ENCODE measurements at regions not wholly inside any gene's neighbourhood (a gene's known extent, or its start where the extent isn't known, plus 50 kb on each side); places are given as distances from the start of the nearest gene placed in this dataset.
"Not testable (repeated sequence)": the region's sequence is repeated elsewhere in the genome, so short reads cannot be mapped to it uniquely, and the experiment has no call there.

DNA sequence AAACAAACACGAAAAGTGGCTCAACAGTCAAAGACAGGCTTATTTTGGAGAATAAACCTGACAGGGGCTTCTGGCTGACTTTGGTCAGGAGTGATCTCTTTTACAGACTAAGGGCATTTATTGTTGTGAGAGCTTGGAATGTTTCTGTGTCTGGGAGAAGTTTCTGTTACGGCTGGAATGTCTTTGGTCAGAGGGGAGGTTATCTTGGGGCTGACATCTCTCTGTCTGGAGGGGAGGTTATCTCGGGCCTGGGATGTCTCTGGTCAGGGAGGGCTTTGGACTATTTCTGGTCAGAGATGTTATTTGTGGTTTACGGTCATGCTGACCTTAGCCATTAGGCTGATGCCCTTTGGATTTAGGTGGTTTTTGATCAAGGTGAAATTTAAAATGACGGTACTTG, 345.5 kb upstream of the FSIP2 start:
- no peak for DNase-seq

DNA sequence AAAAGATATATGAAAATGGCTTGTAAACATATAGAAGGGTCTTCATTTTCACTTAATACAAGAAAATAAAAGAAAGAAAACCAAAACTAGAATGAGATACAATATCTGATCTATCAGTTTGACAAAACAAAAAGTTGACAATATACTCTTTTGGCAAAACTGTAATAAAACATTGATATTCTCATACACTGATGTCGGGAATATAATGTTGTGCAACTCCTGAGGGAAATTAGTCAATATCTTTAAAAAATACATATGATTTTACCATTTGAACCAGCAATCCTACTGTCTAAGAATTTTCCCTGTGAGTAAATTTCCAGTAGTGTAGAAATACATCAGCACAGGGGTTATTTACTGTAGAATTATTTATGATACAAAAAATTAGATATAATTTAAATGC, 336.1 kb upstream of the FSIP2 start:
- DNase-seq: no peak

DNA sequence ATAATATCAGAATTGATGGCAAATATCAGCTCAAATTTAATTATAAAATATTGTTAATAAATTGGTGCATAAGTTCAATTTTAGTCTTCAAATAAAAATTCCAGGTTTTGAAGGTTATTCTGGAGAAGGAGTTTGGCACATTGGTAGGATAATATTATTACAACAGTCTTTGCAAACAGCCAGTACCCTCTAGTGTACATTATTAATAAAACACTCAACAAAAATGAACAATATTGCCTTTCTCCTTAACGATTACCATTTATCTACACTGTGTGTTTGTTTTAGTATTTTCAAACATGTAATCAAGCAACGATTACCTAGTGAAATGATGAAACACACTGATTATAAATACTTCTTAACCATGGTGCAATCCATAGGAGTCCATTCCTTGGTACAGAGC, 334.0 kb upstream of the FSIP2 start:
- no peak for DNase-seq

DNA sequence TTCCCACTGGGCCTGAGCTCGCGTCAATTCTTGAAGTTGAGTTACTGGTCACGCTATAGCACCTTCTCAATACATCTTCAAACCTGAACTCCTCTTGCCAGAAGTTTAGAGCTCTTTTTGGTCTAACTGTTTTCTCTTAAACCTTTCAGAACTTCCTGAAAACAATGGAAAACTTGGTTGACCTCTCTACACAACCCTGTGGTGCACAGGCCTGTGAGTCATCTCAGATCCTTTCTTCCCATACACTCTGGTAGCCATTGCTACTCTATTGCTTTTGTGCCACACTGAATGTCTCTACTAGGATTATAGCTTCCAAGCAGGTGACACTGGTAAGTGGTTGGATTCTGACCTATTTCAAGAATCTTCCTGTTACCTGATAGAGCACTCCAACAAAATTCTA, 321.5 kb upstream of the FSIP2 start:
- DNase-seq: no peak

DNA sequence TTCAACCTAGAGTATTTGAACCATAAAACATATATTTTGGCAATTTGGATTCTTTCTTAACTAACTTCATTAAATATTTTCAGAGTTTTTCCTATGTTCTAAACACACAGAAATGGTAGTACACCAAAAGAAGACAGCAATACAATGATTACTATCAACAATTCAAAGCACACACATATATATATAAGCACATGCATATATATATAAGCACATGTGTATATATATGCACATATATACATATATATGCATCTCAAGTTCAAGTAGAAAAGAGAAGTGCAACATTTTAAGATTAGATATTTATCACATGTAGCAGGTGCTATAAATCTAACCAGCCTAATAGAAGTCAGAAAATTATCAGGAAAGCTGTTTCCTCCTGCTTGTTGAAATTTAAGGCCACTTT, 320.9 kb upstream of the FSIP2 start:
- no peak for DNase-seq

DNA sequence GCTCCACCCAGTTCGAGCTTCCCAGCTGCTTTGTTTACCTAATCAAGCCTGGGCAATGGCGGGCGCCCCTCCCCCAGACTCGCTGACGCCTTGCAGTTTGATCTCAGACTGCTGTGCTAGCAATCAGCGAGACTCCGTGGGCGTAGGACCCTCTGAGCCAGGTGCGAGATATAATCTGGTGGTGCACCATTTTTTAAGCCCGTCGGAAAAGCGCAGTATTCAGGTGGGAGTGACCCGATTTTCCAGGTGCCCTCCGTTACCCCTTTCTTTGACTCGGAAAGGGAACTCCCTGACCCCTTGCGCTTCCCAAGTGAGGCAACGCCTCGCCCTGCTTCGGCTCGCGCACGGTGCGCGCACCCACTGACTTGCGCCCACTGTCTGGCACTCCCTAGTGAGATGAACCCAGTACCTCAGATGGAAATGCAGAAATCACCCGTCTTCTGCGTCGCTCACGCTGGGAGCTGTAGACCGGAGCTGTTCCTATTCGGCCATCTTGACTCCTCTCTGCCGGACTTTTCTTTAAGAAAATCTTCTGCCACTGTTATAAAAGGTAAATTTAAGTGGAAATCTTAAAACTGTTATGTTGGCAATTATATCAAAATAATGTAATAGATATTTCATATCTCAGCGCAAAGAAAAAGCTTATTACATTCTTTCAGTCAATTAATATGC, 313.5 kb upstream of the FSIP2 start:
- not testable (repeated sequence) for DNase-seq

DNA sequence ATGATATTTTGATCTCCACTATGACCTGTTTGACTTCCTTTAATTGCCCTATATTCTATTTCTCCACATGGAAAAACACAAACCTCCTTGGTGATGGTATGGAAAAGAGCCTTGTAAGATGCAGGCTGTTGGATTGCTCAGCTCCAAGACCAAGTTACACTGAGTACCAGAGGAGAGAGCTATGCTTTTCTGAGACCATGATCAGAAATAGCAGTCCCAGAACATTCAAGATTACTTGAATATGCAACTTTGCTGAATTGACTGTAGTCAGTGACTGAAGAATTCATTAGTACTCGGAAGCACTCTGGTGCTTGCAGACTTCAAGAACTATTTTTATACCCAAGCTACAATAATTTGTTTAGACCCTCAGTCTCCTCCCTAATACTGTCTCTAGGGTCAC, 310.6 kb upstream of the FSIP2 start:
- DNase-seq: no peak

DNA sequence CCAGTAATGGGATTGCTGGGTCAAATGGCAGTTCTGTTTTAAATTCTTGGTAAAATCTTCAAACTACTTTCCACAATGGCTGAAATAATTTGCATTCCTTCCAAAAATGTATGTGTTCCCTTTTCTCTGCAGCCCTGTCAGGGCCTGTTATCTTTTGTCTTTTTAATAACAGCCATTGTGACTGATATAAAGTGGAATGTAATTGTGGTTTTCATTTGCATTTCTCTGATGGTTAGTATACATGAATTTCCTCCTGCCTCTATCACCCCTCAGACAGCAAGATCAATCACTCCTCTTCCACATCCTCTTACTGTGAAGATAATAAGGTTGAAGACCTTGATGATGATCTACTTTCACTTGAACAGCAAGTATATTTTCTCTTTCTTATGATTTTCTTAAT, 304.8 kb upstream of the FSIP2 start:
- no peak for DNase-seq

DNA sequence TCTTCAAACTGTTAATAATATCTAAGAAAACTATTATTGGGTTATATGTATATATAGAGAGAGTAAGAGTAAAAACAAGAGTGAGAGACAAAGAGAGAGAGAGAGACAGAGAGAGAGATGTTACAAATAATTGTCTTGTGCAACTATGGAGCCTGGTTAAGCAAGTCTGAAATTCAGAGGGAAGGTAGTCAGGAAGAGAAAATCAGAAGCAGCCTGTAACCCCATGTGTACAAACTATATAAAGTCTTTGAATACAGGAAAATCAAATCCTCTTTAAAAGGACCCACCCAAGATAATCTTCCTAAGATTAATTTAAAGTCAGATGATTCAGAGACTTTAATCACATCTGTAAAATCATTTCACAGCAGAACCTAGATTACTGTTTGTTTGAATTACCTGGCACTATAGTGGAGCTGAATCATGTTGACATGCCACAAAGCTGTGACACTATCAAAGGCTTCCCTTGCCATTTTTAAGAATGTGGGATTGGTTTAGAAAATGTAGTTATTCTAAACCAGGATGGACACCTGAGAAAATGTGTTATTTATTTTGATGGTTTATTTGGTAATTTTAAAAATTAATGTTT, 301.7 kb upstream of the FSIP2 start:
- no peak for DNase-seq

DNA sequence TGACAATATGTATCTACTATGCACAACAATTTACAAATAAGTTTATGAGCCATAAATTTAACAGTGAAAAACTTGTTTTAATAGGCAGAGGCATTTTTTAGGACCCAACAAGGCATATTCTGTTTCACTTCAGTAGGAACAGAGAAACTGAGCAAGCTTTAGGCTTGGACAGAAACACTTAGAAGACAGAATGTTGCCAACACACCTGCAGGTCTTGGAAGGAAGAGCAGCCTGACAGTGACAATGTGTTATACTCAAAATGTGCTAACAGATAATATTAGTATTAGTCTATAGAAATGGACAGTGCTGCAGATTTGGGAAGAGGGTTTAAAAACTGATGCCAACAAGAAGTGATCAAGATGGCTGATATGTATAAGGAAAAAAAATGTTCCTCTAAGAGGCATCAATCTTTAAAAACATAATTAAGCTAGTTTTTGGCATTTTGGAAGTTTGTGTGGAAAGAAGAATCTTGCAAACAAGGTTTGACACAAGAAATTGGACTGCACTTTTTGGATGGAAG, 297.1 kb upstream of the FSIP2 start:
- no peak for DNase-seq

DNA sequence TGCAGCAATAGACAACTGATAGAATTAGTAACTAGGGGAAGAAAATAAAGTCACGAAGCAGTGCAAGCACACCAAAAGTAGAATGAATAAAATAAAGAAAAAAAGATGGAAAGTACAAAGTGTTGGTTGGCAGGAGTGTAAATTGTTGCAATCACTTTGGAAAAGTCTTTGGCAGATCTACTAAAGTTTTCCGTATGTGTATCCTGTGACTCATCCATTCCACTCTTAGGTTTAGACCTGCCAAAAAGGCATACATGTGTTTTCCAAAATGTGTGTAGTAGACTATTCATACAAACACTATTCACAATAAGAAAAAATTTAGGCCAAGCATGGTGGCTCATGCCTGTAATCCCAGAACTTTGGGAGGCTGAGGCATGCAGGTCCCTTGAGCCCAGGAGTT, 282.1 kb upstream of the FSIP2 start:
- no peak for DNase-seq

DNA sequence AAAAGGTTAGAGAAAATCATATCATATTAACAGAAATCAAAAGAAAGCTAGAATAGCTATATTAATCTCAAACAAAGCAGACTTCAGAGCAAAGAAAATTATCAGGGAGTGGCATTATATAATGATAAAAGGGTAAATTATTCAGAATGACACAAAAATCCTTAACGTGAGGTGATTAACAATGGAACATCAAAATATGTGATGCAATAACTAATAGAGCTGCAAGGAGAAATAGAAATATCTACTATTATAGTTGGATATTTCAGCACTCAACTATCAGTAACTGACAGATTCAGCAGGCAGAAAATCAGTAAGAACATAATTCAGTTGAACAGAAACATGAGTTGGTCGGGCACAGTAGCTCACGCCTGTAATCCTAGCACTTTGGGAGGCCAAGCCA, 275.1 kb upstream of the FSIP2 start:
- DNase-seq: no peak

DNA sequence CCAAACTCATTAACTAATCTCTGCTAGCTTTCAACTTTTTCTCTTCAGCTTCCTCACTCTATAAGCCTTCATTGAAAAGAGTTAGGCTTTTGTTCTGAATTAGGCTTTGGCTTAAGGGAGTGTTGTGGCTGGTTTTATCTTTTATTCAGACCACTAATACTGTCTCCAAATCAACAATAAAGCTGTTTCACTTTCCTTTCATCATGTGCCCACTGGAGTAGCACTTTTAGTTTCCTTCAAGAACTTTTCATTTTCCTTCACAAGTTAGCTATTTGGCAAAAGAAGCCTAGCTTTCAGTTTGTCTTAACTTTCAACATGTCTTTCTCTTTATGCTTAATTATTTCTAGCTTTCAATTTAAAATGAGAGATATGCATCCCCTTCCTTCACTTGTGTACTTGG, 271.7 kb upstream of the FSIP2 start:
- no peak for DNase-seq

DNA sequence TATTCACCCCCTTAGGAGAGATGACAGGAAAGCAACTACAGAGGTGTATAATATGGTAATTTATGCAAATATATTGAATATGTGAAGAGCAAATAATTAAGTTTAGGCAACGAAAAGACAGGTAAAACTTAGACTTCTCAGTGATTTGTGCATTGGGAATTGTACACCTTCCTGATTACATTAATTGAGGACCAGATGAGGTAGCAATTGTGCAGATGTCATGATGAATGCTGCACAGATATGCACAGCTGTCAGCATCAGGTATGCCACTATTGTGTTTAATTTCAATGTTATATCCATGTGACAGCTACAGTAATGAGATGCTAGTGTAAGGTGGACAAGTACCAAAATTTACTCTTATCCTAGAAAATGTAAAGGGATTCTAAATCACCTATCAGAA, 267.2 kb upstream of the FSIP2 start:
- no peak for DNase-seq

DNA sequence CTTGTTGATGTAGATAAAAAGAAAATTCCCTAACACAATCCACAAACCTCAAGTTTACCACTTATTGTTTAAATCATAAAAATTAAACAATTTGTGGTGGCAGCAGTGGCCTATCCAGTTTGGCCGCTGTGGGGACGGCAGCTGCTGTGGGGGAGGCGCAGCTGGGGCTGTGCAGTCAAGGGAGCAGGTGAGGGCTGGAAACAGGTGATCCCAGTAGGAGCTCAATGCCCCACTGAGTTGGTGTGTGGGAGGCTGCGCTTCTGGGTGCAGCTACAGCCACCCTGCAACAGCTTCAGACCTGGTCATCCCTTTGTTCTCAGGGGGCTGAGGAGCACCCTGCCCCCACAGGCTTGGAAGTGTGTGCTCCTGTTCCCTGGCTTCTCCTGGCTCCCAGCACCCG, 266.0 kb upstream of the FSIP2 start:
- no peak for DNase-seq

DNA sequence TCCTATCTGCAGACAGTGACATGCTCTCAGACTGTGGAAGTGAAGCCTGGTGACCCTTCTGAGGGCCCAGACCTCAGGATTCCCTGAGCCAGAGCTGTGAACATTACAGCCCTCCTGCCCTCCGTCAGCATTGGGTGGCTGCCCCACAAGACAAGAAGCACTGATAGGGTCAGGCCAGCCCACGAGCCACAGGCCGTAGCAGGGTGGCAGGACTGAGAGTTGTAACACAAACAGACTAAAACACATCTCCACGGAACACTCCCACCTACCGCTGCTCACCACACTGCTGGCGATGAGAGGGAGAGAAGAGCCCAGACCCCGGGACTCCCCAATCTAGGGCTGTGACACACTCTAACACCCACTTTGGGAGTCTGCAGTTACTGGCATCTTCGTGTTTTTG, 264.8 kb upstream of the FSIP2 start:
- no peak for DNase-seq

DNA sequence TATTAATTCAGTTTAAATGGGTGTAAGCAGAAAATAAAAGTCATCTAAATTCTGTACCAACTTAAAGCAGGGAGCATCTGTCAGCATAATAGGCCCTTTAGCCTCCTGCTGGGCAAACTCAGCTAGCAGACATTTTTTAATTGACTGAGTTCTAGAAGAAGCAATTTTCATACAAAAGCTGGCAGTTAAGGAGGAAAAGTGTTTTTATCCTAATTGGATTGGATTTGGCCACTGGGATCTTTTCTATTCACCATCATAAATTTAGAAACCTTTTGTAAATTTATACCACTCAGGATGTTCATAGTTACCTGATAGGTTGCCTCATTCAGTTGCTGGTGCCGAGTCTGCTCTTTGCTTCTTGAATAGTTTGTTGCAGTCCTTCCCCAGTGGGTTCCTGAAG, 262.7 kb upstream of the FSIP2 start:
- no peak for DNase-seq

DNA sequence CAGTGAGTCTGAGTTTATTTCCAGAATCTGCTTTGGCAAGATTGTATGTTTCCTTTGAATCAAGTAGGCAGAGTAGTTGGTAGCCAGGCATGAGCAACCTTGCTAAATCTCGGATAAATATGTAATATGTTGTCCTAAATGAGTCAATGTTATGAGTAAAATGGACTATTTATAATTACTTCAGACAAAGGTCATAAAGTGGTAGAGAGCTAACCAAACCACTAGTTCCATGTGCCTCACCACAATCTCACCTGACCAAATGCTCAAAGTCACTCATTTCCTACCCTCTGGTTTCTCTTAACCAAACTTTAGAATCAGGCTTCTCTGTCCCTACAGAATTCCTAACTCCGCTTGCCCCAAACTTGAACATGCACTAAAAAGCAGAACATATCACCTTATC, 261.2 kb upstream of the FSIP2 start:
- no peak for DNase-seq

DNA sequence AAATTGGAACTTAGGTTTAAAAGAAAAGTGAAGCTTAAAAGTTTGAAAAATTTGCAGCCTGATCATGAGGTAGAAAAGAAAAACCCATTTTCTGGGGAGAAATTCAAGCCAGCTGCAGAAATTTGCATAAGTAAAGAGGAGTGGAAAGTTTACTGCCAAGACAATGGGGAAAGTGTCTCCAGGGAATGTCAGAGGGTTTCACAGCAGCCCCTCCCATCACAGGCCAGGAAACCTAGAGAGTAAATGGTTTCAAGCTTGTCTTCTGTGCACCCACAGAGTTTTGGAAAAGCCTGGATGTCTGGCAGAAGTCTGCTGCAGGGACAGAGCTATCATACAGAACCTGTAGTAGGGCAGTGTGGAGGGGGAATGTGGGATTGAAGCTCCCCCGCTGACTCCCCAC, 254.0 kb upstream of the FSIP2 start:
- no peak for DNase-seq

DNA sequence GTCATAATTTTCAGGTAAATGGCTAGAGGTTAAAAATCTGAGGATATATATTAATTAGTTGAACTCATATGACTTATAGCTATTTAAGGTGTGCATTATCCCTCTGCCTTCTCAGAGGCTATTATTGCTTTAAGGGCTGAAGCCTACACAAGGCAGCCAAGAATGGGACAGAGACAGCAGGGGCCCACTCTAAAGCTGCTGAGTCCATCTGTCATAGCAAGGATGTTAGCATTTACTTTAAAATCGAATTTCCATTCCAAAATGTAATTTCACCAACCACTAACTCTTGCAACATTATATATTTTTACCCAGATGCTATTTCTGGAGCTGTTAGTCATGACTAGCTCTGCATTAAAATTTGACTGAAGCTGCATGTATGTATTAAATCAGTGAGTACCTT, 236.3 kb upstream of the FSIP2 start:
- DNase-seq: no peak

DNA sequence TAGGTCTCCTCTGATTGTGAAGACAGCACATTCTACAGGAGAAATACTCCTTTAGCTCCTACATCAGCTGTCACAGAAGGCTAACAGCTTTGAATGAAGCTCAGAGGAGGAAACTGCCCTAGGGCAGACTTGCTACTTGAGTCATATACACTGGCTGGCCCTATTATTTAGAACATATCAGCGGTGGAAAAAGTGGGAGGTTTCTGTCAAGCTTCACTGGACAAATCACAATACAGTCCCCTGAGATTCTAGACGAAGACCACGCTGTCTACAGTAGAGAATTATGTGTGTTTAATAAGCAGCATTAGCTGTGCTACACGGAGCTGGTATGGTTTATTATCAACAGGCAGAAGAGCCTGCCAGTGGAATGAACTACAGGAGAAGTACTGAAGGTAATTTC, 230.9 kb upstream of the FSIP2 start:
- DNase-seq: no peak

DNA sequence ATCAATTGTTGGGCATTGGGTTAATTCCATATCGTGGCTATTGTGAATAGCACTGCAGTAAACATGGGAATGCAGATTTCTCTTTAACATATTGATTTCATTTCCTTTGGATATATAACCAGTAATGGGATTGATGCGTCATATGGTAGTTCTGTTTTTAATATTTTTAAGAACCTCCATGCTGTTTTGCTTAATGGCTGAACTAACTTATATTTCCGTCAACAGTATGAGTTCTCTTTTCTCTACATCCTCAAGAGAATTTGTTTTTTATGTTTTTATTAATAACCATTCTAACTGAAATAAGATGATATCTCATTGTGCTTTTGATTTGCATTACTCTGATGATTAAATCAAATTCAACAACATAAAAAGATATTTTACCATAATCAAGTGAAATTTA, 228.5 kb upstream of the FSIP2 start:
- no peak for DNase-seq

DNA sequence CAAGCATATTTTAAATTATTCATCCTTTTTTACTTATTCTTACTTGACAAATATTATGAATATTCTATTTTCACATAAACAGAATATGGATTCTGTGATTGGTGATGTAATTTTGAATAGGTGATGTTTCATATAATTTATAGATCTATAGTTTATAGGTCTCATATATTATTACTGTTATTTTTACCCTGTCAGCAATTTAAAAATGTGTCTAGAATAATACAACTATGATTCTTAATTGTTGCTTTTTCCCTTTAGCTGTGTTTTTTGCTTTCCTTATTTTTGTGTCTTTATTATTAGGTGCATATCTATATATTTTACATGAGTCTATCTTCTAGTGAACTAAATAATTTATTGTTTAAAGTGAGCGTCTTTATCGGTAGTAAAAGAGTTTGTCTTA, 226.7 kb upstream of the FSIP2 start:
- no peak for DNase-seq

DNA sequence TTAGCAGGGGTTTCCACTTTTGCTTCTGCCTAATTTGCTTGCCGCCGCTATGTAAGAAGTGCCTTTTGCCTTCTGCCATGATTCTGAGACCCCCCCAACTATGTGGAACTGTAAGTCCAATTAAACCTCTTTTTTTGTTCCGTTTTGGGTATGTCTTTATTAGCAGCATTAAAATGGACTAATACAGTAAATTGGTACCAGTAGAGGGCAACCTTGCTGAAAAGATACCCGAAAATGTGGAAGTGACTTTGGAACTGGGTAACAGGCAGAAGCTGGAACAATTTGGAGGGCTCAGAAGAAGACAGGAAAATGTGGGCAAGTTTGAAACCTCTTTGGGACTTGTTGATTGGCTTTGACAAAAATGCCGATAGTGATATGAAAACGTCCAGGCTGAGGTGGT, 216.1 kb upstream of the FSIP2 start:
- no peak for DNase-seq

DNA sequence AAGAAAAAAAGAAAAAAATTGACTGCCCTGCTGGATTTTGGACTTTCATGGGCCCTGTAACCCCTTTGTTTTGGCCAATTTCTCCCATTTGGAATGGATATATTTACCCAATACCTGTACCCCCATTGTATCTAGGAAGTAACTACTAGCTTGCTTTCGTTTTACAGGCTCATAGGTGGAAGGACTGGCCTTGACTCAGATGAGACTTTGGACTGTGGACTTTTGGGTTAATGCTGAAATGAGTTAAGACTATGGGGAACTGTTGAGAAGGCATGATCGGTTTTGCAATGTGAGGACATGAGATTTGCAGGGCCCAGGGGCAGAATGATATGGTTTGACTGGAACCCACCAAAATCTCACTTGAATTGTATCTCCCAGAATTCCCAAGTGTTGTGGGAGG, 214.4 kb upstream of the FSIP2 start:
- not testable (repeated sequence) for DNase-seq

Data from GF-D8 (cell line).